ENCODE measurements at regions not wholly inside any gene's neighbourhood (a gene's known extent, or its start where the extent isn't known, plus 50 kb on each side); places are given as distances from the start of the nearest gene placed in this dataset.
"Not testable (repeated sequence)": the region's sequence is repeated elsewhere in the genome, so short reads cannot be mapped to it uniquely, and the experiment has no call there.

- DNase-seq: no peak
Observed at GRCh38 chr4:104901961-104902605, 244.6 kb upstream of the TET2 start.

- no peak for DNase-seq
Observed at GRCh38 chr4:104905065-104905464, 241.6 kb upstream of the TET2 start.

- no peak for DNase-seq
Observed at GRCh38 chr4:104905546-104905945, 241.1 kb upstream of the TET2 start.

- DNase-seq: no peak
Observed at GRCh38 chr4:104906276-104906675, 240.4 kb upstream of the TET2 start.

GRCh38 chr4:104907074-104907649 lies 239.5 kb upstream of the TET2 start:
- DNase-seq: no peak

GRCh38 chr4:104907991-104908390 lies 238.7 kb upstream of the TET2 start:
- no peak for DNase-seq

- no peak for DNase-seq
Observed at GRCh38 chr4:104909376-104909775, 237.3 kb upstream of the TET2 start.

GRCh38 chr4:104912518-104912917 lies 234.2 kb upstream of the TET2 start:
- no peak for DNase-seq

GRCh38 chr4:104915373-104915772 lies 231.3 kb upstream of the TET2 start:
- DNase-seq: no peak

GRCh38 chr4:104915864-104916263 lies 230.8 kb upstream of the TET2 start:
- no peak for DNase-seq

- no peak for DNase-seq
Observed at GRCh38 chr4:104919406-104919805, 227.3 kb upstream of the TET2 start.

GRCh38 chr4:104930298-104930697 lies 216.4 kb upstream of the TET2 start:
- no peak for DNase-seq

- not testable (repeated sequence) for DNase-seq
Observed at GRCh38 chr4:104930745-104931736, 215.6 kb upstream of the TET2 start.

GRCh38 chr4:104938624-104939023 lies 208.1 kb upstream of the TET2 start:
- DNase-seq: no peak

- no peak for DNase-seq
Observed at GRCh38 chr4:104940927-104941326, 205.7 kb upstream of the TET2 start.

GRCh38 chr4:104941661-104942062 lies 205.0 kb upstream of the TET2 start:
- no peak for DNase-seq

- DNase-seq: no peak
Observed at GRCh38 chr4:104942990-104943743, 203.5 kb upstream of the TET2 start.

- no peak for DNase-seq
Observed at GRCh38 chr4:104944596-104944995, 202.1 kb upstream of the TET2 start.

- no peak for DNase-seq
Observed at GRCh38 chr4:104964410-104965175, 182.1 kb upstream of the TET2 start.

GRCh38 chr4:104966349-104967033 lies 180.2 kb upstream of the TET2 start:
- no peak for DNase-seq

GRCh38 chr4:104967034-104967401 lies 179.7 kb upstream of the TET2 start:
- no peak for DNase-seq

All from NCI-H1436 treated with DMSO at 0.1 percent for 48 hours (cell line).